B cell (primary cell): ENCODE measurements at regions not wholly inside any gene's neighbourhood (a gene's known extent, or its start where the extent isn't known, plus 50 kb on each side); places are given as distances from the start of the nearest gene placed in this dataset.

Experiments used
- ATAC-seq: fragments of 200-7000 bp; cut with Tn5 transposase; one replicate; pipeline ENCODE4 v1.10.0; 2021; ENCODE audit warnings: low read depth, mild to moderate bottlenecking, moderate number of reproducible peaks, moderate library complexity
- CTCF ChIA-PET: fragments of 350-600 bp; sonication (Branson Sonifier 250); formaldehyde crosslinking; loops from one replicate; lab custom pipeline; 2021; ENCODE audit warnings: antibody characterized with exemption, inconsistent platforms; lab: Charles Lee
- POLR2A ChIA-PET: fragments of 350-600 bp; sonication (Branson Sonifier 250); formaldehyde crosslinking; loops from one replicate; lab custom pipeline; 2021; ENCODE audit warnings: antibody characterized with exemption; lab: Charles Lee
- DNase-seq: peaks from one replicate; pipeline ENCODE4 v3.0.0; 2013
- H2AFZ ChIP-seq: 2 replicates; pipeline ENCODE4 v1.6.1; 2012; ENCODE audit warnings: mild to moderate bottlenecking, low read depth, low read length; ENCODE audit not compliant: insufficient read depth, poor library complexity, severe bottlenecking
- H3K27ac ChIP-seq, 2 donors: 1 replicate in 1 of 2; 2 replicates in 1 of 2; pipeline ENCODE4 v1.5.1; 2012 to 2013; ENCODE audit warnings: low read length in 2 of 2, mild to moderate bottlenecking in 2 of 2, moderate library complexity in 1 of 2
- H3K27me3 ChIP-seq, 4 experiments: fragments of 200-600 bp in 1 of 4; sonication (generic) in 1 of 4; replicated peaks in 1 of 4; 1 replicate in 2 of 4; 2 replicates in 2 of 4; pipeline versions ENCODE4 v1.6.1 to v1.7.0; 2013 to 2016; ENCODE audit warnings: low read length in 3 of 4, mild to moderate bottlenecking in 2 of 4, mixed read lengths in 1 of 4, moderate library complexity in 1 of 4; ENCODE audit not compliant: insufficient read depth in 4 of 4, control insufficient read depth in 3 of 4; ENCODE audit errors: control extremely low read depth in 1 of 4
- H3K36me3 ChIP-seq, 2 experiments: replicated peaks in 1 of 2; 1 replicate in 1 of 2; 2 replicates in 1 of 2; pipeline versions ENCODE4 v1.6.1 to v1.7.1; 2013; ENCODE audit warnings: low read length in 1 of 2; ENCODE audit not compliant: insufficient read depth in 2 of 2, control insufficient read depth in 1 of 2; ENCODE audit errors: control extremely low read depth in 1 of 2, extremely low read depth in 1 of 2
- H3K4me1 ChIP-seq, 2 donors: fragments of 200-600 bp in 1 of 2; sonication (generic) in 1 of 2; 1 replicate in 1 of 2; 2 replicates in 1 of 2; pipeline versions ENCODE4 v1.5.1 to v1.6.1; 2013 to 2017; ENCODE audit warnings: low read length in 2 of 2; ENCODE audit not compliant: control insufficient read depth in 2 of 2, insufficient read depth in 2 of 2
- H3K4me2 ChIP-seq: replicated peaks from 2 replicates; pipeline ENCODE3; 2012; ENCODE audit warnings: mild to moderate bottlenecking, low read depth, low read length; ENCODE audit not compliant: poor library complexity, severe bottlenecking
- H3K4me3 ChIP-seq, 5 experiments: fragments of 200-600 bp in 1 of 5; sonication (generic) in 1 of 5; 1 replicate in 3 of 5; 2 replicates in 2 of 5; pipeline versions ENCODE4 v1.5.1 to v1.7.0; 2011 to 2016; ENCODE audit warnings: low read length in 4 of 5, mild to moderate bottlenecking in 4 of 5, low read depth in 2 of 5, control low read depth in 1 of 5, moderate library complexity in 1 of 5; ENCODE audit not compliant: insufficient read depth in 1 of 5; ENCODE audit errors: control extremely low read depth in 1 of 5, extremely low read depth in 1 of 5
- H3K79me2 ChIP-seq: fragments of 200-600 bp; sonication (generic); one replicate; pipeline ENCODE4 v1.6.0; 2016; ENCODE audit warnings: low read length; ENCODE audit not compliant: control insufficient read depth, insufficient read depth
- H3K9ac ChIP-seq: fragments of 200-600 bp; sonication (generic); 2 replicates; pipeline ENCODE4 v1.6.1; 2017; ENCODE audit warnings: mild to moderate bottlenecking, low read length, moderate library complexity
- H3K9me3 ChIP-seq, 3 donors: one replicate each; pipeline versions ENCODE4 v1.6.1 to v1.7.1; 2013; ENCODE audit warnings: low read length in 2 of 3; ENCODE audit not compliant: control insufficient read depth in 2 of 3, insufficient read depth in 1 of 3; ENCODE audit errors: control extremely low read depth in 1 of 3
- H4K20me1 ChIP-seq: 2 replicates; pipeline ENCODE4 v1.6.0; 2012; ENCODE audit warnings: mild to moderate bottlenecking, low read length; ENCODE audit not compliant: insufficient read depth, control insufficient read depth, poor library complexity, severe bottlenecking
- H3K27ac Mint-ChIP-seq: one replicate; pipeline ENCODE4 v1.8.0; 2021; ENCODE audit warnings: mixed read lengths
- H3K27me3 Mint-ChIP-seq: one replicate; pipeline ENCODE4 v1.8.0; 2021; ENCODE audit warnings: mixed read lengths
- H3K4me1 Mint-ChIP-seq: one replicate; pipeline ENCODE4 v1.8.0; 2021; ENCODE audit warnings: mixed read lengths
- H3K4me3 Mint-ChIP-seq: one replicate; pipeline ENCODE4 v1.8.0; 2021; ENCODE audit warnings: mixed read lengths
- H3K9me3 Mint-ChIP-seq: one replicate; pipeline ENCODE4 v1.8.0; 2022; ENCODE audit warnings: mixed read lengths; ENCODE audit not compliant: insufficient read depth
- CTCF ChIP-seq: fragments of 200-600 bp; IDR thresholded peaks from one replicate; pipeline ENCODE4 v1.8.0; 2022; ENCODE audit warnings: antibody characterized with exemption, mild to moderate bottlenecking
- EZH2 ChIP-seq: IDR thresholded peaks from 2 replicates; pipeline ENCODE4 v1.6.1; 2012; ENCODE audit warnings: borderline replicate concordance, low read depth, mild to moderate bottlenecking, moderate library complexity, low read length; ENCODE audit not compliant: insufficient read depth, poor library complexity, severe bottlenecking
- WGBS: methylation state at CpG from one replicate; pipeline ENCODE4 v1.1.5; 2013; ENCODE audit warnings: missing lambda C conversion rate; ENCODE audit not compliant: insufficient coverage; 5-methylcytosine and 5-hydroxymethylcytosine counted together
- intact Hi-C: fragments of 100-400 bp; cut with micrococcal nuclease; formaldehyde crosslinking; loops from one replicate; pipeline ENCODE4 v1.10.0; 2022

GRCh38 chr5:96324708-96325107, 108.3 kb downstream of the PCSK1 start:
- H3K9me3 ChIP-seq, result no peaks in the 10 kb centered on the region
- ChIA-PET POLR2A (no interaction called here), CTCF (interaction anchor here (1.2 to 2.2 kb wide), 2 partner anchors 11 to 15 kb away, joined by 3 to 10 read pairs; no protein-coding TSS in a partner anchor)
- no peak overlapping the region for H3K4me2 ChIP-seq
- H3K79me2 ChIP-seq, result no peaks in the 10 kb centered on the region
- H3K27me3 ChIP-seq, result peaks cover 0 to 5% (median 0%) of the 10 kb centered on the region in 4 experiments
- TF ChIP-seq EZH2 (no peak), CTCF (no peak)
- no peak for ATAC-seq
- no peaks in the 10 kb centered on the region for H4K20me1 ChIP-seq
- Mint-ChIP-seq H3K9me3 (no peaks in the 10 kb centered on the region), H3K27me3 (peaks cover 17% of the 10 kb centered on the region), H3K27ac (no peak overlapping the region), H3K4me1 (no peaks in the 10 kb centered on the region), H3K4me3 (no peak overlapping the region)
- intact Hi-C loops, result no loop called here
- no peak for DNase-seq
- no CpG with 5 or more reads among the region's 2 CpGs for WGBS
- no peak overlapping the region for H3K4me3 ChIP-seq
- no peak overlapping the region for H2AFZ ChIP-seq
- no peaks in the 10 kb centered on the region for H3K36me3 ChIP-seq
- no peak overlapping the region for H3K9ac ChIP-seq
- no peaks in the 10 kb centered on the region for H3K4me1 ChIP-seq
- no peak overlapping the region for H3K27ac ChIP-seq

DNA sequence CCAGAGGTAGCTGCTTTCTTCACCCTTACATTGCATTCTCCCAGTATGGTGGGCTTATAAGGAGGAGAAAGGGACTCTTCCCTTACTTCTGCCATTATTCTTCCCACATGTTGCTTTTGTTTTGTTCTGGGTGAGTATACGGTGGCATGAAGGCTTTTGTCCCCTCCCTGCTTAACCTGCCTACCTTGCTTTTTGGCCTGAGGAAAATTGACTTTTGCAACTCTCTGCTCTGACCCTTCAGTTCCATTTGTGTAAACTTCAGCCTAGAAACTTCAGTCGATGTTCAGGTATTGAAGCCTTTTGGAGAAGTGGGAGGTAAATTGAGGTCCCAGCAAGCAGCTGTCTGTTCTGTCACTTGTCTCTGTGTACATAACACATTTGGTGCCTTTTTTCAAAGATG, 110.2 kb downstream of the PCSK1 start:
- H3K4me3 ChIP-seq, result no peak overlapping the region
- H3K9ac ChIP-seq, result no peak overlapping the region
- H2AFZ ChIP-seq, result no peak overlapping the region
- no peaks in the 10 kb centered on the region for H3K9me3 Mint-ChIP-seq
- CTCF ChIA-PET, result no interaction called here
- peaks cover 0 to 5% (median 0%) of the 10 kb centered on the region in 4 experiments for H3K27me3 ChIP-seq
- TF ChIP-seq CTCF (no peak), EZH2 (no peak)
- H3K4me1 ChIP-seq, result no peaks in the 10 kb centered on the region
- ATAC-seq, result no peak
- no peaks in the 10 kb centered on the region for H3K9me3 ChIP-seq
- intact Hi-C loops, result no loop called here
- no peak overlapping the region for H3K4me2 ChIP-seq
- POLR2A ChIA-PET, result no interaction called here
- no peaks in the 10 kb centered on the region for H4K20me1 ChIP-seq
- no CpG with 5 or more reads among the region's 2 CpGs for WGBS
- H3K4me3 Mint-ChIP-seq, result no peak overlapping the region
- no peak for DNase-seq
- peaks cover 12% of the 10 kb centered on the region for H3K27me3 Mint-ChIP-seq
- H3K4me1 Mint-ChIP-seq, result no peaks in the 10 kb centered on the region
- H3K27ac Mint-ChIP-seq, result no peak overlapping the region
- no peaks in the 10 kb centered on the region for H3K79me2 ChIP-seq
- no peaks in the 10 kb centered on the region for H3K36me3 ChIP-seq
- H3K27ac ChIP-seq, result no peak overlapping the region
